ENCODE measurements at regions not wholly inside any gene's neighbourhood (a gene's known extent, or its start where the extent isn't known, plus 50 kb on each side); places are given as distances from the start of the nearest gene placed in this dataset.
A peak's percentile ranks its signal among the peaks of the same experiment; 100 is the strongest.

DNA sequence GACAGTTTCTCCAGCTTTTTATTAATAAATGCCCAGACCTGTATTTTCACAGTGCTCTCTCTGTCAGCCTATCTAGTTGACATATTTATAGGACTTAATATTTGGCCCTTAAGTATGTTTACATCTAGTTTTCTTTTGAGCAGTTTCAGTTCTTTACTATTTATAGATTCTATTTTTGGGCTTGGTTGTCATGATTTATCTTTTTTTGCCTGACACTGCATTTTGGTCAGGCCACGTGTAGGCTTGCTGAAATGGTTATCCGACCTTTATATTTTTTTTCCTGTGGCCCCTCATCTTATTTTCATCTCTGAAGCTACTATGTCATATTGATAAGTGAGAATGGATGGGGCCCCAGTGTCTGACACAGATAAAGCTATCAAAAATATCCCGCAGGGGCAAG lies 515.4 kb upstream of the FZD8 start:
- peak; percentile 1 for DNase-seq (ENCODE audit: low read depth)
- TF ChIP-seq, protein P1, sequence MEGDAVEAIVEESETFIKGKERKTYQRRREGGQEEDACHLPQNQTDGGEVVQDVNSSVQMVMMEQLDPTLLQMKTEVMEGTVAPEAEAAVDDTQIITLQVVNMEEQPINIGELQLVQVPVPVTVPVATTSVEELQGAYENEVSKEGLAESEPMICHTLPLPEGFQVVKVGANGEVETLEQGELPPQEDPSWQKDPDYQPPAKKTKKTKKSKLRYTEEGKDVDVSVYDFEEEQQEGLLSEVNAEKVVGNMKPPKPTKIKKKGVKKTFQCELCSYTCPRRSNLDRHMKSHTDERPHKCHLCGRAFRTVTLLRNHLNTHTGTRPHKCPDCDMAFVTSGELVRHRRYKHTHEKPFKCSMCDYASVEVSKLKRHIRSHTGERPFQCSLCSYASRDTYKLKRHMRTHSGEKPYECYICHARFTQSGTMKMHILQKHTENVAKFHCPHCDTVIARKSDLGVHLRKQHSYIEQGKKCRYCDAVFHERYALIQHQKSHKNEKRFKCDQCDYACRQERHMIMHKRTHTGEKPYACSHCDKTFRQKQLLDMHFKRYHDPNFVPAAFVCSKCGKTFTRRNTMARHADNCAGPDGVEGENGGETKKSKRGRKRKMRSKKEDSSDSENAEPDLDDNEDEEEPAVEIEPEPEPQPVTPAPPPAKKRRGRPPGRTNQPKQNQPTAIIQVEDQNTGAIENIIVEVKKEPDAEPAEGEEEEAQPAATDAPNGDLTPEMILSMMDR (IDR thresholded peaks at IDR 0.05; ENCODE audit: insufficient read depth, low read depth, low read length, missing control alignments) = no peak

DNA sequence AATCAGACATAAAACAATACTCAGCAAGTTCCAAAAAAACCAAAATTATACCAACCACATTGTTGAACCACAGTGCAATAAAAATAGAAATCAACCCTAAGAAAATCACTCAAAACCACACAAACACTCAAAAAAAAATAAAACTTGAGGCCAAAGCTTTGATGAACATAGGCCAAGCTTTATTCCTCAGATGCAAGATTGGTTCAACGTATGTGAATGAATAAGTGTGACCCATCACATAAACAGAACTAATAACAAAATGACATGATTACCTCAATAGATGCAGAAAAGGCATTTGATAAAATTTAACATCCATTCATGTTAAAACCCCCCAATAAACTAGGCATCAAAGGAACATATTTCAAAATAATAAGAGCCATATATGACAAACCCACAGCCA lies 506.1 kb upstream of the FZD8 start:
- TF ChIP-seq, protein P1 (IDR thresholded peaks at IDR 0.05; ENCODE audit: insufficient read depth, low read depth, low read length, missing control alignments) = no peak
- H3K4me3 ChIP-seq (ENCODE audit: low read depth, low read length) = no peak overlapping the region
- no peak for DNase-seq (ENCODE audit: low read depth)

More for the DNA sequence above, 515.4 kb upstream of the FZD8 start:
- no peak overlapping the region for H3K4me3 ChIP-seq (ENCODE audit: low read depth, low read length)

DNA sequence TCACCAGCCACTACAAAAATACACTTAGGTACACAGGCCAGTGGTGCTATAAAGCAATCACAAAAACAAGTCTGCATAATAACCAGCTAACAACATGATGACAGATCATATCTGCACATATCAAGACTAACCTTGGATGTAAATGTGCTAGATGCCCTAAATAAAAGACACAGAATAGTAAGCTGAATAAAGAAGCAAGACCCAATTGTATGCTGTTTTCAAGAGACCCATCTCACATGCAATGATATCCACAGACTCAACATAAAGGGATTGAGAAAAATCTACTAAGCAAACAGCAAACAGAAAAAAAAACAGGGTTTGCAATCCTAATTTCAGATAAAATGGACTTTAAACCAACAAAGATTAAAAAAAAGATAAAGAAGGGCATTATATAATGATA lies 505.4 kb upstream of the FZD8 start:
- TF ChIP-seq, protein P1 (IDR thresholded peaks at IDR 0.05; ENCODE audit: insufficient read depth, low read depth, low read length, missing control alignments) = no peak
- H3K4me3 ChIP-seq (ENCODE audit: low read depth, low read length) = no peak overlapping the region
- DNase-seq (ENCODE audit: low read depth) = no peak

DNA sequence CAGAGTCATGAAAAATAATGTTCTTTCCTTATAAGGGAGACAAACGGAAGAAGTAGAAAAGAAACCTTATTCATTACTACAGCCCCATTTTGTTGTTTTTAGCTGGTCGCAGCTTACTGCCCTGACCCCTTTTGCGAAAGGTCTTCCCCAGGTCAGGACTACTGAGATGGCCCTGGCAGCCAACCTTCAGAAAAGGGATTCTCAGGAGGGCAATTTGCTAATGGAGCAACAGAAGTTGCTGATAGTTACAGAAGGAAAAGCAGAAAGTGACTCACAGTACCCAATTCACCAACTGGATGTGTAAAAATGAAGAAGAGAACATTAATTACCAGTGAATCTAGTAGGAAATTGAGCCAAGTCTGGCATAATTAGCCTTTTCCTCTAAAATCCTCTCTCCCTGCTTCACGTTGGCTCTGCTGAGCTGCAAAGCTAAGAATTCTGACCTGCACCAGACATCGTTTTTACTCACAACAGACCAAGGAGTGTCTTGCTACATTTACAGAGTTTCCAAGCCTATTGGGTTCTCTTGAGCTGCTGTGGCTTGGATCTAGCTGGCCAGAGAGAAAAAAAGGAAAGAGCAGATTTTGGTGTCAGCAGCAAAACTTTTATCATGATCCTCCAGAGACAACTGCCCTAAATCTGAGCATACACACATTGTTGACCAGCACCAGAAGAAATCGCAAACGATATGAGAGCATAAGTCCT lies 499.9 kb upstream of the FZD8 start:
- no peak overlapping the region for H3K4me3 ChIP-seq (ENCODE audit: low read depth, low read length)
- no peak for DNase-seq (ENCODE audit: low read depth)
- TF ChIP-seq, protein P1 (IDR thresholded peaks at IDR 0.05; ENCODE audit: insufficient read depth, low read depth, low read length, missing control alignments) = no peak

DNA sequence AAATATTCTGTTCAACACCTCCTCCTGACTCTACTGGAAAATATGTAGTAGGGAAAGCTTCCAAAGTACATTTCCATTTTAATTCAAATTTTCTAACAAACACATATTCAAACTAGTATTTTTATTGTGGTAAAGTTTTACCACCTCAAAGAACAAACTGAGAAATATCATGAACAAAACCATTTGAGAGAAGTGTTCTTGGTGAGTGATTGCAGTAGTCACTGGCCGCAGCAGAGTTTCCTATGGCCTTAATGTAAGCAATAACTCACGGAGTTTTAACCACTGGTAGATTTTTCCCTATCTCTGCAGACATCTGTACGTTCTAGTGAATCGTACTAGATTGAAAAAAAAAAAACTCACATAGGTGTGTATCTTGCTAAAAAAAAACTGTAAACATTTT lies 487.0 kb upstream of the FZD8 start:
- TF ChIP-seq, protein P1 (IDR thresholded peaks at IDR 0.05; ENCODE audit: insufficient read depth, low read depth, low read length, missing control alignments) = no peak
- H3K4me3 ChIP-seq (ENCODE audit: low read depth, low read length) = no peak overlapping the region
- peak; percentile 31 for DNase-seq (ENCODE audit: low read depth)

DNA sequence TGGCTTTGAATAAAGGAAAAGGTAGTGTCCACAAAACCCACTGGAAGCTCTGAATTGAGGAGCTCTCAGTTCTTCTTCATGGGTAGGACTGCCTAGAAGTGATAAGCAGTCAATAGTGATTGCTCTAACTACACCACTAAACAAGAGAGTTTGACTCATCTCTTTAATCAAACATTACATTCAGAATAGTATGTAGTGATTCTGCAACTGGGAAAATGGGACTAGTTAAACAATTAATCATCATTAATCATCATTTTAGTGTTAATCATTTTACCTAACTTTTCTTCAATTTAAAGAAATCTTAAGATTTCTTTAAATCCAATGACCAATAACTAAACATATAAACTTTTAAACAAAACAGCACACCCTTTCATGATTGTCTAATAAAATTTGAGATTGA lies 484.0 kb upstream of the FZD8 start:
- TF ChIP-seq, protein P1 (IDR thresholded peaks at IDR 0.05; ENCODE audit: insufficient read depth, low read depth, low read length, missing control alignments) = no peak
- no peak for DNase-seq (ENCODE audit: low read depth)
- no peak overlapping the region for H3K4me3 ChIP-seq (ENCODE audit: low read depth, low read length)

DNA sequence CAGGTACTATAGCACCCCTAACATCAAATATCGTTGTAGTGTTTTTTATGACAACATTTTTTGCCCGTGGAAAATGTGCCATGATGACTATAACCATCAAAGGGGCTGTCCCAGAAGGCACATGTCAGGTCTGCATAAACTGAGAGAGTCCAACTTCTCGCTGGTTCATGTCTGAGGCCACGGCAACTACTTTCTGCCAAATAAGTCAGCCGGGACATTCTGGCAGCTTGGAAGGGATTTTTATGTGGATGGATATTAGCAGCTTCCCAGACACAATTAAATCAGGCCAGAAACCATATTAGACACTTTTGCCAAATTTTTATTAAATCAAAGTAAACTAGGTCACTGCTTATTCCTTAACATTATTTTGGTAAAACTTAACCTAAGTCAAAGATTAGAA lies 477.4 kb upstream of the FZD8 start:
- no peak overlapping the region for H3K4me3 ChIP-seq (ENCODE audit: low read depth, low read length)
- TF ChIP-seq, protein P1 (IDR thresholded peaks at IDR 0.05; ENCODE audit: insufficient read depth, low read depth, low read length, missing control alignments) = no peak
- DNase-seq (ENCODE audit: low read depth) = no peak
